NCI-H2171 (cell line): ENCODE measurements at regions not wholly inside any gene's neighbourhood (a gene's known extent, or its start where the extent isn't known, plus 50 kb on each side); places are given as distances from the start of the nearest gene placed in this dataset.

Source experiments
- DNase-seq: peaks from one replicate; lab custom pipeline; 2025; lab: John Stamatoyannopoulos, UW

DNA sequence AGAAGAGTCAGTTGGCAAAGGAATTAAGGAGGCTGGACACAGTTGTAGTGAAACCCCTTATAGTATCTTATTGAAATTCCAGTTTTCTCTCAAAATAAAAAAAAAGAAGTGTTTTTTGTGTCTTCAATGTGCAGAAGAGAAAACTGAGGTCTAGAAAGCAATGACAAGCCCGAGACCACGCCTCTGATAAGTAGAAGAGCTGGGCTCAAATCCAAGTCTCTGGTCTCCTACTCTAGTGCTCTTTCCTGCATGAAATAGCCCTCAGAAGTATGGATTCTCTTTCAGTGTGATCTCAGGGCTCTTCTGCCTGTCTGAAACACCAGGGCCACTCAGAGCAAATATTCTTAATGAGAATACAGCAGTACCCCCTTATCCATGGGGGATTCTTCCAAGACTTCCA lies 200.9 kb downstream of the KIF18A start:
- no peak for DNase-seq

DNA sequence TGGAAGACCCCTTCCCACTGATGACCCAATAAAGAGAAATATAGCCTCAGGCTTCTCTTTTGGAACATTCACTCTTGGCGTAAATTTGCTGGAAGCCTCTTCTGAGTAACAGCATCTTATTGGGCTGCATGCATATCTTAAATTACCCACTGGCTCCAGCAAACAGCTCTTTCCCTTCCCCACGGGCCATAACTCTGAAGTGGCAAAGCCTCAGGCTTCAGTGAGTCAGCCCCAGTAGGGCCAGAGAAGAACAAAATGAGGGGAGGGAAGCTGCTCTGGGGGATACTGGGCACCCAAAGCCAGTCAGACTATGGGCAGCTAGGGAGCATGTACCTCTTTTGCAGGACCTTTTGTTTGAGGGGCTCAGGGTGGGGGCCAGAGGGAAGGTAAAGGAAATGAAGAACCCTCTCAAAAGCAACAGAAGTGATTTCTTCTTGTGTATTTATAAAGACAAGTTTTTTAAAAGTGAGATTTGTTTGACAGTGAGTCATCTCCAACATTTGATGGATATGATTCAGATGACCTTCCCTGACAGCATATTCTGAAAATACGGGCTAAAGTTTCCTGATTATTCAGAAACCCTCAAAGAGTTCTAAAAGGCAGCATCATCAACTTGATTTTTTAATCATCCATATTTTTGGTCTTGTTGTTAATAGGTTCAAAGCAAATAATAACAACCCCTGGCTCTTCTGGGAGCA lies 203.4 kb downstream of the KIF18A start:
- no peak for DNase-seq

DNA sequence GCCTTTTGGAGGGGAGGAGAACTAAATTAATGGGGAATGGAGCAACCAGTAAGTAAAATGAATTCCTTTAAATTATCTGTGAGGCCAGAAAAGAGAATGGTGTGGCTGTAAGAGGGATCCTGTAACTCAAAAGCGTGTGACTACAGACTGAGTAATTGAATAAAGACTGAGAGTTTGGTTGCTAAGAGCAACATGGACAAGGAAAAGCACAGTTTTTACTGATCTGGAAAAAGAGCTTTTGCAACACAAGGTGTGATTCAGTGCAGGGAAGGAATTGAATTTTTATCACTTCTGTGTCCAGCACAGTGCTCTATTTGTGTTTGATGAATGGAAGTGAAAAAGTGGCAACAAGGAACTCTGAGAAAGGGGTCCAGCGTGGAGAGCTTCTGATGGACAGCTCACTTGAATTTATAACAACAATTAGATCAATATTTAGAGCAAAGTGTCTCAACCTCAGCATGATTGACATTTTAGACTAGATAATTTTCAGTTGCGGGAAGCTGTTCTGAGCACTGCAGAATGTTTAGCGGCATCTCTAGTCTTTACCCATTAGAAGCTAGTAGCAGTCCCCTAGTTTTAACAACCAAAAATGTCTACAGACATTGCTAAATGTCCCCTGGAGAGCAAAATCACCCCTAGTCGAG lies 202.8 kb upstream of the BDNF start:
- DNase-seq = no peak

DNA sequence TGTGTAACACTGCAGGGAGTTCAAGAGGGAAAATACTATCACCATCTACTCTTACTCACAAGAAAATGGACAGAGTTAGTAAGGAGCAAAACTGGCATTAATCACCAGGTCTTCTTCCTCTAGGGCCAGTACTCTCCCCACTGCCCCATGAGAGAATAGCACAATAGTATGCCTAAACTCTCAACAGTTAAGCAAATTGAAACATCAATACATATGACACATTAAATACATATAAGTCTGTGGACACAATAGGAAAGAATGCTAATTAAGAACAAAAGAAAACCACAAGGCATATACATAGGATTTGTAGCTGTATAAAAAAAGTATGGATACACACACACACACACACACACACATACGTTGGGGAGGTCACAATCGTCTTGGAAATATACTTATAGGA lies 197.9 kb upstream of the BDNF start:
- DNase-seq = no peak

DNA sequence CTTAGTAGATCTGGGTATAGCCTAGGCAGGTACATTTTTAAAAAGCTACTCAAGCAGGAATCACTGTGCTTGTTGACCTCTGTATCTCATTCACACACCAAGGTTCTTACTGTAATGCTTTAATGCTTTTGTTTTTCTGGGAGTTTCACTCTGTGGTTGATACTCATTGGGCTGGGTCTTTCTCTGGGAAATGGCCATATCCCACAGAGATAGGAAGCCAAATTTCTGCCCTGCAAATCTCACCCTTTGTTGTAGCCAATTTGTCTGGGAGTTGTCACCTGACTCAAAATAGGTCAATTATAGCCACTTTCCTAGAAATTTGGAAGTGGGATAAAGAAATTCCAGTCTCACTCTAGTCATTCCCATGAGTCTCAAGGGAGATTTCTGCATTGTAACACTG lies 195.8 kb upstream of the BDNF start:
- DNase-seq = no peak

DNA sequence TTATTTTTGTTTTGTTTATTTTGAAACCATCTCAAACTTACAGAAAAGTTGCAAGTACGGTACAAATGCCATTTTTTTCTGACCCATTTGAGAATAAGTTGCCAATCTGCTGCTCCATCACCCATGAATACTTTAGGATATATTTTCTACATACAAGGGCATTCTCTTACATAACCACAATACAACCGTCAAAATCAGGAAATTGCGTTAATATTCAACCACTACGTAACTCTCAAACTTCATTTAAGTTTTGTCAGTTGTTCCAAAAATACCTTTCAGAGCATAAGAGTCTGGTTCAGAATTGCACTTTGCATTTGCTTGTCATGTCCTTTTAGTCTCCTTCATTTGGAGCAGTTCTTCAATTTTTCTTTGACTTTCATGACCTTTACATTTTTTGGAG lies 194.3 kb upstream of the BDNF start:
- no peak for DNase-seq

DNA sequence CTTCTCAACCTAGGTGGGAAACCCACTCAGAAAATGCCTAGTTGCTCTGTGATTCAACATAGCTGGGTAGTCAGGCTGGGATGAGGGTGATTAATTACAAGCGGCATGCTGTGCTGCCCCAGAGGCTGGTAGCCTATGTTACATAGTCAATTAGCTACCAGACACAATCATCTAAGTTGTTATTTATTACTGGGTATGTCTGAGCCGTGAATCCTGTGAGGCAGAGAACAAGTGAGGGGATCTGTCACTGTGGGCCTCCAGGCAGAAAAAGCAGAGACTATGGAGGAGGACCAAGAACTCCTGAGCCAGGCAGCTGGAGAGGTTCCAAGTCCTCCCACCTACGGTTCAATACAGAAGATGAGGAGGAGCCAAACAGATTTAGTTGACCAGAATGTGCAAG lies 186.6 kb upstream of the BDNF start:
- no peak for DNase-seq

DNA sequence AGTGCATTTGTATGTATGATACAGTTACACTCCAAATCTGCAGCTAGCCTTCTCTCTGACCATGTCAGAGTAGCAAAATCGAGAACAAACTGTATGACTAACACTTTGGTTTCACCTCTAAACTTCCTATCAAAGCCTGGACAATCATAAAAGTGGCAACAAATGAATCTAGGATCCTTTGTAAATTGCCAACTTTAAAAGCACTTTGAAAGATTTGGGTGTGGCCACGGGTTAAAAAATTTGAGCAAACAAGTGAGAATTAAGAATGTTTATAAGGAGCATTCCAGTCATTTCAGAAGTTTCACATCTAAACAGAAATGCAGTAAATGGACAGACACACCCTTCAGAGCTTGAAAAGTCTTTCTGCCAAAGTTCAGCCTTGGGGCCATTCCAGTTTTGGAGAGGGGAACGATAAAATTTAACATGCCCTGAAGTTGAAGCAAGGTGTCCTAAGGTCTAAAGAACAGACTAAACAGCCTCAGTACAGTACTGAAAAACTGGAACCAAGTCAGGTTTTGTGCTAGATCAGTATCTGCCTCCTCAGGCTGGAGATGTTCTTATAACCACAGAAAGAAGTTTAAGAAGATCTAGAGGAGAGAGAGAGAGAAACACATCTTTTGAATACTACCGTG lies 181.9 kb upstream of the BDNF start:
- no peak for DNase-seq

DNA sequence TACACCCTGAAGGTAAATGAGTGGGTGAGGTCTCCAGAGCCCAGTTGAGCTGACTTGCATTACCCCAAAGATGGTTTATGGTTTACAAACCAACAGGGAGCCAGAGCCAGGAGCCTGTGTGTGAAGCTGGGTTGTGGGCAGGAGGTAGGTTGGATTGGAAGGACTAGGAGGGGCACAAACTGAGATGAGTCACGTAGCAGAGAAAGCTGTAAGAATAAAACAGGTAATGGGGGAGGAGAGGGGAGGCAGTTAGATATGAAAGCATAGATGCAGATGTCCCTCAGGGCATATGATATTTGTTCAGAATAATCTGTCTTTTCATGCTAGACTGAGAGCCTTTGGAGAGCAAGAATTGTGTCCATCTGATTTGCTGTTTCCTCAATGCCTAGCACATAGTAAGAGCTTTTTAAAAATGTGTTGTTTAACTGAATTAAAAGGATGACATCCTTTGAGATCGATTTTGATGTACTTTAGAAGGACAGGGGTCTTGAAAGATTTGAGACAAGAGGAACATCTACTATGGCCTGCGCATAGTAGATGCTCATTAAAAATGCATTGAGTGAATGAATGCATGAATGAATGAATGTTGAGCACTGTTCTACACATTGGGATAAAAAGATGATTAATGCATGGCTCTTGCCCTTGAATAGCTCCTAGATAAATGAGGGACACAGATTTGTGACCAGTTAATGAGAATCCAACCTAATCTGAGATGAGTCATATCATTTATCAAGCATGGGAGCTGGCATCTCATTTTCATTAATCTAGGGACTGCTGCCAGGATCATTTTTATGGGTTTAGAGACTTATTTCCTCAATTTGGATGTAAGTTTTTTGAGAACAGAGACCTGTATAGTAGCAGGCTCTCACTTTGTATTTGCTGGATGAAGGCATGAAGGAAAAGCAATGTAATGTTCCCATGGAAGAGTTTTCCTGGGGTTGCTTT lies 175.8 kb upstream of the BDNF start:
- no peak for DNase-seq

DNA sequence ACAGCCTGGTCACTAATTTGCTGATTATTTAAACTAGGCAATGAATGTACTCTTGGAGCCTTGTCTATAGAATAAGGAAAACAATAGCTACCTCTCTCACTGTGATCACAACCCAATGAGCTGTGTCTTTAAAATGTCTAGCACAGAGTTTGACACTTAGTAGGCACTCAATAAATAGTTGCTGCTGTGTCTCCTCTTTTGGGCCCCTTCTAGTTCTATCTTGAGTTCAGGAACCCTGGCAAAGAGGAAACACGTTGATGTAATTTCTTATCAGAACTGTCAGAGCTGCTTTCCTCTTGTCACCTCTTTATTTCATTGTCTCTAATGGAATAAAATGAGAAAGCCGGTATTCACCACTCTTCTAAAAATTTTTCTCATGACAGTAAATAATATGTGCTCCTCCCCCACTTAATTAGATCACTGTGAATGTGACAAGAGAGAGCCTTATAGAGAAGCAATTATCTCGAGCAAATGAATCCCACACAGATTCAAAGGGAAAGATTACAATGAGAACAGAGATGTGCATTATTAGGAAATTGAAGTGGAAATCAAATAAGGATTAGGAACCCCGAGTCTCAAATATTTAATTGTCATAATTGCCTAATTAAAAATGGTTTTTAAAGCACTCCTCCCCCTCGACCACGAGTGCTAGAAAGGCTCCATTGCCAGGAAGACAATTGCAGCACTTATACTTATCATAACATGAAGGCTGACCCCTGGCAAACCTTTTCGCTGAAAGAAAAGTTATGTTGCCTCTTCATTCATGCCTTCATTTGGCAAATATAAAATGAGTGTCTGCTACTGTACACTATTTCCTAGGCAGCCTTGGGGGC lies 175.0 kb upstream of the BDNF start:
- DNase-seq = no peak

DNA sequence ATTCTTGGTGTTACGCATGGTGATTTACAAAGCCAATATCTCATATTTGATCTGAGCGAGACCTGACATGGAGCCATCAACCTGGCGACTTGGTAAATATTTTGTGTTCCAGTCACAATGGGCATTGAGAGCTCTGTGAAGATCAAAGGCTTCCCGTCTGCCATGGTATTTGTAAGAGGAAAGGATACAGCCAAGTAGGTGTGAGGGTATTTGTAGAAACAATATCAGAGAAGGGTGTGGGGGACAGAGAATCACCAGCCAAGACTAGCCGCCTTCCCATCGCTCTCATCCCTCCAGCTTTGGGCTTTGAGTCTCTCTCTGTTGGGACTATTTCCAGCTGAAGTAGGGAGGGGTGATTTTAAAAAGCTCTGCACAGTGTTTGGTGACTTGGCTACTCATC lies 173.4 kb upstream of the BDNF start:
- no peak for DNase-seq

DNA sequence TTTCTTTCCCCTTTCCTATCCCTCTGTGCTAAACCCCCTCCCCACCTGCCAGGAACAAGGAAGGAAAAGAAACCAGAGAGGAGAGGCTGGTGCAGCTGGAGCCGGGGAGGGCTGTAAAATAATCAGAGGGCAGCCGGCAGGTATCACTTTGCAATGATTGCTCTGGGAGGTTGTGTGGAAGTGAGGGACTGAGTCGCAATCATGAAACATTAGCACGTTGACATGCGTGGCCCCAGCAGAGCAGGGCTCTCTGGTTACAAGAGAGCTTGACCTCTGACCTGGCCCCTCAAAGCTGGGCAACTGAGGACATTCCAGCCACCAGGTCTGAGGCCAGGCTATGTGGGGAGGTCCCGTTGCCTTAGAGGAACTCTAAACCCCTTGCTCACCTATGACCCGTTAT lies 170.8 kb upstream of the BDNF start:
- no peak for DNase-seq

DNA sequence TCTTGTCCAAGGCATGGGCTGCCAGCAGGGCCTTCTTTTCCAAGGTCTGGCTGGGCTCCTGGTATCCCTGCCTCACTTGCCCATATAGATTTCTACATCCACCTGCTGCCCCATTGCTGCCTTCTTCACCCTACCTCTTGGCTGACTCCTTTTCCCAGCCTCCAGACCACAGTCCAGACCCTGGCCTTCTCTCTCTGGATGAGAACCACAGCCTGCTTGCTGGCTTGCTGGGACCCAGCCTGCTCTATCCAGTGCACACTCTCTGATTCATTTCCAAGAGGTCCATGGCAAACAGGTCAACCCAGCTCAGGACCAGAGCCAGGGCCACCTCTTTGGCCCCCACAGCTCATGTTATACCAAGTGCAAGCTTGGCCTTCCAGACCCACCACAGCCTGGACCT lies 169.4 kb upstream of the BDNF start:
- no peak for DNase-seq

DNA sequence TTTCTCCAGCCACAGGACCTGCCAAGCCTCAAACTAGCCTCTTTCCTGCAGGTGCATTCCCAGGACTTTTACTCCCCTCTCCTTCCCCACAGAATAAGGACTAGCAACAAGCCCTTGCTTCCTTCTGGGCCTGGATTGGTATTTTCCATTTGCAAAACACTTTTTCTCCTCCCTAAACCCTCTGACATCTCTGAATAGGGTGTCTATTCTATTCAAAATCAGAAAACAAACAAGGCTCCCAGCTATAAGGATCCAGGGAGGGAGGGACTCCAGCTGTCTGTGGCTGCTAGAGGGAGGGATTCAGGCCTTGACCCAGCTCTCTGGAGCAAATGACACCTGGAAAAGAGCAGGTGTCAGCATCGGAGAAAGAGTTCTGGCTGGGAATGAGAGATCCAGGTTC lies 168.5 kb upstream of the BDNF start:
- no peak for DNase-seq

DNA sequence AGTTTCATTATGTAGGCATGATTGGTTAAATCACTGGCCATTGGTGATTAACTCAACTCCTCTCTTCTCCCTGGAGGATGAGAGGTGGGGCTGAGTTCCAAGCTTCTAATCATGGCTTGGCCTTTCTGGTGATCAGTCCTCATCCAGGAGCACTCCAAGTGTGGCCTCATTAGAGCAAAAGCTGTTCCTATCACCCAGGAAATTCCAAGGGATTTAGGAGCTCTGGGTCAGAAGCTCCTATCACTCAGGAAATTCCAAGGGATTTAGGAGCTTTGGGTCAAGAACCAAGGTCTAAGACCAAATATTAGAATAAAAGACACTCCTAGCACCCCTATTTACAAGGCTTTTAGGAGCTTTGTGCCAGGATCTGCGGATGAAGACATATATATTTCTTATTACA lies 168.0 kb upstream of the BDNF start:
- DNase-seq = no peak

DNA sequence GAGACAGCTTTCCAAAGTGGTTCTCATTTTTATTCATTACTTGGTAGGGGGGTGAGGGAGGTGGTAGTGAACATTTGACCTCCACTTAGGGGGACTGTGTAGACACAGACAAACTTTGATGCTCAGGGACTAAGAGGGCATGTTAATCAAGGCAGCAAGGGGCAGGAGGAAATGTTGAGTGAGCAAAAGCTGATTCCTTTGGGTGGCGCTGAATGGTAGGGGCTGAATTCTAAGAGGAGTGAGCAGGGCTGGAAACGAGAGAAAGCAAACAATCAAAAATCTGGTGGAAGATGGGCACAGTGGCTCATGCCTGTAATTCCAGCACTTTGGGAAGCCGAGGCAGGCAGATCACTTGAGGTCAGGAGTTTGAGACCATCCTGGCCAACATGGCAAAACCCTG lies 164.8 kb upstream of the BDNF start:
- DNase-seq = no peak

DNA sequence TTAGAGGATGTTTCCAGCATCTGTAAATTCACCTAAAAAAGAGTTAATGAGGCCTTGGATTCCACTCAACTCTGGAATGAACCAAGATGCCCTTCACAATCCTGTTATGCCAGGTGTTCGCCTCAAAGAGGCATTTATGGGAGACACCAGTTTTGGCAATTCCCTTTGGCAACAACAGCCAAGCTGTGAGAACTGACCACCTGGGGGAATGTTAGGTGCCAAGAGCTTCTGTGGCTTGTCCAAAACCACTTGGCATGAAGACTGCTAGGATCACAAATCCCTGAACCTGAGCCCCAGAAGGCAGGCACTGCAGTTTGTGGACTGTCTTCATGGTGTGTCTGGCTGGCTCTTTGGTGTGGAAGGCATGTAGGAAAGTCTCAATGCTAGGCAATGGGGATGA lies 164.4 kb upstream of the BDNF start:
- no peak for DNase-seq

DNA sequence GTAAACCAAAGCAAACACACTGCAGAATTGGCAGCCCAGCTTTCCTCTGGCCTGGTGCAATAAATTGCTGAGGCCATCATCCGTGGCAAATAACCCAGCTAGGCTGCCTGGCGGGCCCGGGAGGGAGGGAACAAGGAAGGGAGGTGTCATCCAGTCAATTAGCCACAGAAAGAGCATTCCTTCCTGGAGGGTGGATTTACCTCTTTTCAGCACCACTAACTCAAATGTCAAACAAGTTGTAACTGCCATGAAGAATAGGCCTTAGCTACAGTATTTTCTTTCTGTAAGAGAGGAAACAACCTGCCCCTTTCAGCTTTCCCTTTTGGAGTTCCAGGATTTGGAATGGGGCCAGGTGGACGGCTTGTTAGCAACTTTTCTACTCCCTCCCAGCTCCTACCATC lies 163.8 kb upstream of the BDNF start:
- DNase-seq = no peak

DNA sequence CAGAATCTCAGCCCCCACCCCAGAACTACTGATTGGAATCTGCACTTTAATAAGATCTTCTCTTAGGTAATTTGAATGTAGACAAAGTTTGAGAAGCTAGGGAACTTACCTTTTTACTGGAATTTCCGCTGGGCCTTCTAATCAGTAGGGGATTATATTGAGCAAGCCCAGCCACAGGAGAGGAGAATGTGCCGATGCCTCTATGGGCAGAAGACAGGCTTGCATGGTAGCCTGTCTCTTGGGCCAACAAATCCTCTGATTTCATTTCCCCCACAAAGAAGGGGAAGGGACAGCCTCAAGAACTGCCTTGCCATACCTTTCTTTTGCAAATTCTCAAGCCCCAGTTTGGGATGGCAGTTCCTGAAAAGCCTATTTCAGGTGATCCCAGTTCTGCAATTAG lies 163.4 kb upstream of the BDNF start:
- DNase-seq = no peak

DNA sequence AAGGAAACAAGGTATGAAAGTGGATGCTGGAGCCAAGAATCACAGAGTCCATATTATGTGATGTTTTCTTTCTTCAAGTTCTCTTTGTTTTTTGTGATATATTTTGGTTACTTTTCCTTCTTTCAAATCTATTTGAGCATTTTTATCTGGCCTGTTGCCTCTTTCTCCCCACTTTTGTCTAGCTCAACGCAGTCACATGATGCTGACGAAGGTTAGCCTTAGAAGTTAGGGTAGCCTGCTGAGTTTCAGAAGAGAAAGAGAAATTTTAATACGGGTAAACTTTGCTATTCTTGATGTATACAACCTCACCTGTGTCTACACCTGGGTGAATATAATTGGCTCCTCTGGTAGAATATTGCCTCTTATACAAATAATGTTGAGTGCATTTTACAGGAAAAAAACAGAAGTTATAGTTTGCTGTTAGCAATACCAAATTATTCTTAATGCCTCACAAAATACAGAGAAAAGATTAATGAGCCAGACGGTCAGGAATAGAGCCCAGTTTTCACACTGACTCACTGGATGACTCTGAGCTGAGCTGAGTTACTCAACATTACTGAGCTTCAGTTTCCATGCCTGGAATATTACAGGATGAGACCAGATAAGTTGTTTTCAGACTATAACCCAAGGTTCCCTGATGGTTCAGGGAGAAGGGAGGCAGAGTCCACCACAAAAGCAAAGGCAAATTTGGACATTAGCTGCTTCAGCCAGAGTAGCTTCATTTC lies 161.6 kb upstream of the BDNF start:
- no peak for DNase-seq

DNA sequence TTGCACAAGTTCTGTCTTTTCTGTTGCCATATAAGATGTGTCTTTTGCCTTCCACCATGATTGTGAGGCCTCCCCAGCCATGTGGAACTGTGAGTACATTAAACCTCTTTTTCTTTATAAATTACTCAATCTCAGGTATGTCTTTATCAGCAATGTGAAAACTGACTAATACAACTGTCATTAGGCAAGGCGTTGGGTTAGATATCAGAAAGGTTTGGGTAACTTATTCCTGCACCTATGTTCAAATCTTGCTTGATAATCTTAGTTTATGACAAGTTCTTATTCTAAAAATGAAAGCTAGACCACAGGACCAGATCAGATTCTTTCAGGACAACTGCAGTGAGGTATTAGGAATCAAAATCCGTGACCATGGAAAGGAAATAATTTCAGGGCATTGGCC lies 160.6 kb upstream of the BDNF start:
- no peak for DNase-seq
